Neural cell (in vitro differentiated cells): ENCODE measurements at regions not wholly inside any gene's neighbourhood (a gene's known extent, or its start where the extent isn't known, plus 50 kb on each side); places are given as distances from the start of the nearest gene placed in this dataset.

ENCODE experiments used
- EZH2 ChIP-seq: fragments of 200-600, 300-800 bp; shearing (Covaris generic), sonication (generic); IDR thresholded peaks from 2 replicates; pipeline ENCODE4 v1.6.1; 2014; ENCODE audit warnings: antibody characterized with exemption, low read length, borderline replicate concordance, mild to moderate bottlenecking; ENCODE audit not compliant: insufficient read depth, poor library complexity, severe bottlenecking
- SMC3 ChIP-seq: fragments of 450-650 bp; conservative IDR thresholded peaks from 2 replicates; pipeline ENCODE4 v1.6.1; 2014; ENCODE audit warnings: antibody characterized with exemption, mild to moderate bottlenecking, moderate library complexity; ENCODE audit not compliant: poor library complexity
- TF ChIP-seq, protein P1 (sequence below): fragments of 450-650 bp; IDR thresholded peaks from 2 replicates; pipeline ENCODE4 v1.5.1; 2014; ENCODE audit warnings: antibody characterized with exemption, mild to moderate bottlenecking, moderate library complexity; ENCODE audit not compliant: poor library complexity, severe bottlenecking

DNA sequence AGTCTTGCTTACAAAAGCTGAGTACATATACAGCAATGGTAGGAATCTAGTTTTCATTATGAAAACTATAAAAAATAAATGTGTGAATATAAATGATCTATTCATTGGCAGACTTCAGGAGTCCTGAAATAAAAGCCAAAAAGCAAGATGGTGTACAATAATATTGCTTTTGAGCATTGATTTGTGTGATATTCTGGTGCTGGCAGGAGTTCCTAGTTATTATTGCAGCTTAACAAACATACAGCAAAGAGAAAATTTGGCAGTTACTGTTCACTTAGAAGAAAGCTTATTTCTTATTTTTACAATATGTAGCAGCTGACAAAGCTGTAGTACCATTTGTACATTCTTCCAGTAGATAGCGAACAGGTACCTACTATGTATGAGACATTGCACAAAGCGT lies 1518.9 kb upstream of the TENM4 start:
- TF ChIP-seq, protein P1, sequence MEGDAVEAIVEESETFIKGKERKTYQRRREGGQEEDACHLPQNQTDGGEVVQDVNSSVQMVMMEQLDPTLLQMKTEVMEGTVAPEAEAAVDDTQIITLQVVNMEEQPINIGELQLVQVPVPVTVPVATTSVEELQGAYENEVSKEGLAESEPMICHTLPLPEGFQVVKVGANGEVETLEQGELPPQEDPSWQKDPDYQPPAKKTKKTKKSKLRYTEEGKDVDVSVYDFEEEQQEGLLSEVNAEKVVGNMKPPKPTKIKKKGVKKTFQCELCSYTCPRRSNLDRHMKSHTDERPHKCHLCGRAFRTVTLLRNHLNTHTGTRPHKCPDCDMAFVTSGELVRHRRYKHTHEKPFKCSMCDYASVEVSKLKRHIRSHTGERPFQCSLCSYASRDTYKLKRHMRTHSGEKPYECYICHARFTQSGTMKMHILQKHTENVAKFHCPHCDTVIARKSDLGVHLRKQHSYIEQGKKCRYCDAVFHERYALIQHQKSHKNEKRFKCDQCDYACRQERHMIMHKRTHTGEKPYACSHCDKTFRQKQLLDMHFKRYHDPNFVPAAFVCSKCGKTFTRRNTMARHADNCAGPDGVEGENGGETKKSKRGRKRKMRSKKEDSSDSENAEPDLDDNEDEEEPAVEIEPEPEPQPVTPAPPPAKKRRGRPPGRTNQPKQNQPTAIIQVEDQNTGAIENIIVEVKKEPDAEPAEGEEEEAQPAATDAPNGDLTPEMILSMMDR, result no peak
- TF ChIP-seq EZH2, result no peak
- no peak for TF ChIP-seq SMC3
